Fibroblast of lung (primary cell): ENCODE measurements at regions not wholly inside any gene's neighbourhood (a gene's known extent, or its start where the extent isn't known, plus 50 kb on each side); places are given as distances from the start of the nearest gene placed in this dataset.

Experiments
- CTCF ChIP-seq, 2 donors: IDR thresholded peaks in 1 of 2; conservative IDR thresholded peaks in 1 of 2; 1 replicate in 1 of 2; 2 replicates in 1 of 2; pipeline ENCODE4 v1.5.1; 2011 to 2012; ENCODE audit warnings: low read length in 2 of 2, control low read depth in 1 of 2, inconsistent platforms in 1 of 2, low read depth in 1 of 2, mild to moderate bottlenecking in 1 of 2
- EZH2 ChIP-seq: IDR thresholded peaks from 2 replicates; pipeline ENCODE4 v1.5.1; 2012; ENCODE audit warnings: low read length, control low read depth, mild to moderate bottlenecking; ENCODE audit errors: missing control alignments

- TF ChIP-seq EZH2 (no peak), CTCF (conservative IDR thresholded peaks at IDR 0.05 in 1 of 2, IDR thresholded peaks at IDR 0.05 in 1 of 2; ENCODE audit: low read depth in 1 of 2, low read length in 2 of 2) (no peak)
Observed at GRCh38 chr3:10674578-10674977, 141.4 kb upstream of the SLC6A11 start.
